HFFc6 (cell line): ENCODE measurements at regions not wholly inside any gene's neighbourhood (a gene's known extent, or its start where the extent isn't known, plus 50 kb on each side); places are given as distances from the start of the nearest gene placed in this dataset.

Experiments used
- DNase-seq: peaks from one replicate; pipeline ENCODE4 v3.0.0-alpha.2; 2018
- H3K27ac Mint-ChIP-seq: 2 replicates; pipeline ENCODE4 v1.8.0; 2020; ENCODE audit warnings: mild to moderate bottlenecking, mixed read lengths
- H3K27me3 Mint-ChIP-seq: 2 replicates; pipeline ENCODE4 v1.8.0; 2021; ENCODE audit warnings: mild to moderate bottlenecking, moderate library complexity, mixed read lengths; ENCODE audit not compliant: insufficient read depth
- H3K36me3 Mint-ChIP-seq: 2 replicates; pipeline ENCODE4 v1.8.0; 2021; ENCODE audit warnings: low read depth, mixed read lengths
- H3K4me1 Mint-ChIP-seq: 2 replicates; pipeline ENCODE4 v1.8.0; 2020; ENCODE audit warnings: low read depth, mixed read lengths
- H3K4me3 Mint-ChIP-seq: 2 replicates; pipeline ENCODE4 v1.8.0; 2020; ENCODE audit warnings: mild to moderate bottlenecking, moderate library complexity, mixed read lengths
- H3K9me3 Mint-ChIP-seq: 2 replicates; pipeline ENCODE4 v1.8.0; 2020; ENCODE audit warnings: mild to moderate bottlenecking, mixed read lengths
- TF ChIP-seq, protein P1 (sequence below): fragments of 200-600 bp; sonication (generic); IDR thresholded peaks from 2 replicates; pipeline ENCODE4 v1.5.0; 2021; ENCODE audit warnings: antibody characterized with exemption, mild to moderate bottlenecking

GRCh38 chr9:16131264-16131663 is 578.4 kb downstream of the CCDC171 start:
- Mint-ChIP-seq H3K27ac (no peak overlapping the region), H3K36me3 (no peaks in the 10 kb centered on the region), H3K9me3 (no peaks in the 10 kb centered on the region), H3K27me3 (peaks cover 5% of the 10 kb centered on the region), H3K4me1 (peaks cover 30% of the 10 kb centered on the region), H3K4me3 (no peak overlapping the region)
- DNase-seq, result peak; percentile 24
- TF ChIP-seq, protein P1, sequence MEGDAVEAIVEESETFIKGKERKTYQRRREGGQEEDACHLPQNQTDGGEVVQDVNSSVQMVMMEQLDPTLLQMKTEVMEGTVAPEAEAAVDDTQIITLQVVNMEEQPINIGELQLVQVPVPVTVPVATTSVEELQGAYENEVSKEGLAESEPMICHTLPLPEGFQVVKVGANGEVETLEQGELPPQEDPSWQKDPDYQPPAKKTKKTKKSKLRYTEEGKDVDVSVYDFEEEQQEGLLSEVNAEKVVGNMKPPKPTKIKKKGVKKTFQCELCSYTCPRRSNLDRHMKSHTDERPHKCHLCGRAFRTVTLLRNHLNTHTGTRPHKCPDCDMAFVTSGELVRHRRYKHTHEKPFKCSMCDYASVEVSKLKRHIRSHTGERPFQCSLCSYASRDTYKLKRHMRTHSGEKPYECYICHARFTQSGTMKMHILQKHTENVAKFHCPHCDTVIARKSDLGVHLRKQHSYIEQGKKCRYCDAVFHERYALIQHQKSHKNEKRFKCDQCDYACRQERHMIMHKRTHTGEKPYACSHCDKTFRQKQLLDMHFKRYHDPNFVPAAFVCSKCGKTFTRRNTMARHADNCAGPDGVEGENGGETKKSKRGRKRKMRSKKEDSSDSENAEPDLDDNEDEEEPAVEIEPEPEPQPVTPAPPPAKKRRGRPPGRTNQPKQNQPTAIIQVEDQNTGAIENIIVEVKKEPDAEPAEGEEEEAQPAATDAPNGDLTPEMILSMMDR, result peak; percentile 66

DNA sequence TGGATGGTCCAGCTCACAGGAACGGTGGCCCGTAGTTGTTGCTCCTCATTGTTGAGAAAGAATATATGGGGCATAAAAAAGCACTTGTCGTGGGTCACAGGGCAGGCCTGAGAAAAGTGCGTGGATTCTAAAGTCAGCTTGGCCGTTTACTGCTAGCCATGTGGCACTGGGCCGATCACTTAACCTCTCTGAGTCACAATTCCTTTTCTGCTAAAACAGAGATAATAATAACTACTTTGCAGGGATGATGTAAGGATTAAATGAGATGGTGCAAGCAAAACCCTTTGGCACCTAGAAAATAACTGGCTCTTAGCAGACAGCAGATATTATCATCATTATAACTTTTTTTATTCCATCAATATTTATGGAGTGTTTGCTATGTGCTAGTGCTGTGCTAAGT is 579.7 kb downstream of the CCDC171 start:
- no peaks in the 10 kb centered on the region; the same call in 1 of the 2 replicates for H3K27me3 Mint-ChIP-seq
- TF ChIP-seq, protein P1, result no peak
- no peaks in the 10 kb centered on the region for H3K36me3 Mint-ChIP-seq
- H3K4me1 Mint-ChIP-seq, result peaks cover 37% of the 10 kb centered on the region
- no peak overlapping the region for H3K27ac Mint-ChIP-seq
- H3K4me3 Mint-ChIP-seq, result no peak overlapping the region
- no peak for DNase-seq
- no peaks in the 10 kb centered on the region for H3K9me3 Mint-ChIP-seq

- H3K36me3 Mint-ChIP-seq, result no peaks in the 10 kb centered on the region
- no peak for DNase-seq
- H3K4me1 Mint-ChIP-seq, result peaks cover 40% of the 10 kb centered on the region
- no peak overlapping the region for H3K27ac Mint-ChIP-seq
- H3K9me3 Mint-ChIP-seq, result no peaks in the 10 kb centered on the region
- TF ChIP-seq, protein P1, result no peak
- no peaks in the 10 kb centered on the region; the same call in 1 of the 2 replicates for H3K27me3 Mint-ChIP-seq
- no peak overlapping the region for H3K4me3 Mint-ChIP-seq
Measured at GRCh38 chr9:16133032-16133431, 580.2 kb downstream of the CCDC171 start.

- Mint-ChIP-seq H3K4me3 (no peak overlapping the region), H3K27me3 (no peaks in the 10 kb centered on the region; the same call in 1 of the 2 replicates), H3K36me3 (no peaks in the 10 kb centered on the region), H3K9me3 (no peaks in the 10 kb centered on the region), H3K27ac (no peak overlapping the region), H3K4me1 (peaks cover 46% of the 10 kb centered on the region)
- TF ChIP-seq, protein P1, result peak; percentile 88
- peak; percentile 46 for DNase-seq
Measured at GRCh38 chr9:16133556-16134227, 580.8 kb downstream of the CCDC171 start.

DNA sequence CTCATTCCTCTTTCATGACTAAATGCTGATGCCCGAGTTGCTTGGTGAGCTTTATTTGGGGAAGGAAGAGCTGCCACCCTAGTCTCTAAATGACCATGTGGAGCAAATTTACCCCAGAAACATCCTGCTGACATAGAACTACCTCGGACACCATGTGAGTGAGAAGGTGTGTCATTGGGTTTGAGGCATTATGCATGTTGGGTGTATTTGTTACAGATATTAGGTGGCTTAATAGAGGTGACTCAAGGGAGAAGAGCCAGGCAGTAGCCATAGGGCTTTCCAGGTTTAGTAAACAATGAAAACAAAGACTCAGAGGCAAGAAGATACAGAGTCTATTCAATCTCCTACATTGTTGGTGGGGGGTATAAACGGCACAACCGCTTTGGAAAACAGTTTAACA is 581.5 kb downstream of the CCDC171 start:
- H3K27me3 Mint-ChIP-seq, result no peaks in the 10 kb centered on the region; the same call in 1 of the 2 replicates
- H3K36me3 Mint-ChIP-seq, result no peaks in the 10 kb centered on the region
- H3K4me1 Mint-ChIP-seq, result peaks cover 53% of the 10 kb centered on the region
- H3K9me3 Mint-ChIP-seq, result no peaks in the 10 kb centered on the region
- H3K4me3 Mint-ChIP-seq, result no peak overlapping the region
- no peak overlapping the region for H3K27ac Mint-ChIP-seq
- TF ChIP-seq, protein P1, result no peak
- DNase-seq, result no peak
